GM10266 (cell line): ENCODE measurements at regions not wholly inside any gene's neighbourhood (a gene's known extent, or its start where the extent isn't known, plus 50 kb on each side); places are given as distances from the start of the nearest gene placed in this dataset.

Experiments used
- DNase-seq: peaks from one replicate; pipeline ENCODE4 v3.0.0; 2012; ENCODE audit errors: extremely low spot score
- TF ChIP-seq, protein P1 (sequence below): IDR thresholded peaks from 2 replicates; pipeline ENCODE4 v1.5.1; 2012; ENCODE audit warnings: mild to moderate bottlenecking, low read depth; ENCODE audit not compliant: control insufficient read depth, insufficient read depth; ENCODE audit errors: missing control alignments

DNA sequence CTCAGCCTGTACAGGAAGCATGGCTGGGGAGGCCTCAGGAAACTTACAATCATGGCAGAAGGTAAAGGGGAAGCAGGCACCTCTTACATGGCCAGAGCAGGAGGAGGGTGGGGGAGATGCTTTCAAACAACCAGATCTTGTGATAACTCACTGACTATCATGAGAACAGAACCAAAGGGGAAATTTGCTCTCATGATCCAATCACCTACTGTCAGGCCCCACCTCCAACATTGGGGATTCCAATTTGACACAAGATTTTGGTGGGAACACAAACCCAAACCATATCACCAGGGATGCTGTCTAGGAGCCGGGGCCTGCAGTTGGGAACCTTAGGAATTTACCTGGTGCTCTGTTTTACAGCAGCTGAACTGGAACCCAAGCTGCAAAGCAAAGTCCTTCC is 191.1 kb upstream of the CITED2 start:
- DNase-seq, result no peak
- TF ChIP-seq, protein P1, sequence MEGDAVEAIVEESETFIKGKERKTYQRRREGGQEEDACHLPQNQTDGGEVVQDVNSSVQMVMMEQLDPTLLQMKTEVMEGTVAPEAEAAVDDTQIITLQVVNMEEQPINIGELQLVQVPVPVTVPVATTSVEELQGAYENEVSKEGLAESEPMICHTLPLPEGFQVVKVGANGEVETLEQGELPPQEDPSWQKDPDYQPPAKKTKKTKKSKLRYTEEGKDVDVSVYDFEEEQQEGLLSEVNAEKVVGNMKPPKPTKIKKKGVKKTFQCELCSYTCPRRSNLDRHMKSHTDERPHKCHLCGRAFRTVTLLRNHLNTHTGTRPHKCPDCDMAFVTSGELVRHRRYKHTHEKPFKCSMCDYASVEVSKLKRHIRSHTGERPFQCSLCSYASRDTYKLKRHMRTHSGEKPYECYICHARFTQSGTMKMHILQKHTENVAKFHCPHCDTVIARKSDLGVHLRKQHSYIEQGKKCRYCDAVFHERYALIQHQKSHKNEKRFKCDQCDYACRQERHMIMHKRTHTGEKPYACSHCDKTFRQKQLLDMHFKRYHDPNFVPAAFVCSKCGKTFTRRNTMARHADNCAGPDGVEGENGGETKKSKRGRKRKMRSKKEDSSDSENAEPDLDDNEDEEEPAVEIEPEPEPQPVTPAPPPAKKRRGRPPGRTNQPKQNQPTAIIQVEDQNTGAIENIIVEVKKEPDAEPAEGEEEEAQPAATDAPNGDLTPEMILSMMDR, result no peak

DNA sequence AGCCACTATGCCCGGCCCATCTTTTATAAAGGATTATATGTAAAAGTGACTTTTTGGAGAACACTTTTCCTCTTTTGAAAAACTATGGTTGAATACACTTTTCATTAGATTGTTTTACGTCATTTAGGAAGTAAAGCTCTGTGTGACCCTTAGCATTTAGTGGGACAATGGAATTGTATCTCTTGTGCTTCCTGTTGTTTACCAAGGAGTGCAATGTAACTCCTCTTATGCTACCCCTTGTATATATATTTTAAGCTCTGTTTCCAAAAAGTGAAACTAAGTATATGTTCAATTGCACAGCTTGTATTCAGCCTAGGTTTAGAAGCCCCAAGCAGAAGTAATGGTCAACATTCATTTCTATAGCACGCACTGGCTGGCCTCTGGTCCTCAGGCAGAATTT is 183.1 kb upstream of the CITED2 start:
- no peak for DNase-seq
- TF ChIP-seq, protein P1, result no peak

DNA sequence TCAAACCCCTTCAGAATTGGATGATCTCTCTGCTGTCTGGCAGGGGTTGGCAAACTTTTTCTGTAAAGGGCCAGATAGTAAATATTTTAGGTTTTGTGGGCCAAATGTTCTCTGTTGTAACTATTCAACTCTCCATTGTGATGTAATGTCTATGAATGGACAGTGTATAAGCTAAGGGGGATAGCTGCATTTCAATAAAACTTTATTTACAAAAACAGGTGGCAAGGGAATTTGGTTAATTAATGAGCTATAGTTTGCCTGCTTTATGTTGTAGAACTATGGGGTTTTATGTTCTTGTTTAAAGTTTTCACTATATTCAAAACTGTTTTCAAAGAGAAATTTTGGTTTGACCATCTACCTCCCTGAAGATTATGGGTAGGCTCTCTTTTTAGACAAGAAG is 182.1 kb upstream of the CITED2 start:
- DNase-seq, result no peak
- TF ChIP-seq, protein P1, result no peak

DNA sequence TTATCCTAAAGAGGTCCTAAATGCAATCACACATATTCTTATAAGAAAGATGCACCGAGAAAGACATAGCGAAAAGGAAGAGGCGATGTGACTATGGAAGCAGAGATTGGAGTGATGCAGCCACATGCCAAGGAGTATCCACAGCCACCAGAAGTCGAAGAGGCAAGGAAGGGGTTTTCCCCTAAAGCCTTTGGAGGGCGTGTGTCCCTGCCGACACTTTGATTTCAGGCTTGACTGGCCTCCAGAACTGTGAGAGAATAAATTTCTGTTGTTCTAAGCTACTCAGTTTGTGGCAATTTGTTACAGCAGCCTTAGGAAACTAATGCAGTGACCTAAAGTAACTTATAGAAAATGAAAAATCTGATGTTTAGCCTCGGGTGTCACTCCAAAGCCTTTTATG is 179.5 kb upstream of the CITED2 start:
- TF ChIP-seq, protein P1, result no peak
- no peak for DNase-seq

DNA sequence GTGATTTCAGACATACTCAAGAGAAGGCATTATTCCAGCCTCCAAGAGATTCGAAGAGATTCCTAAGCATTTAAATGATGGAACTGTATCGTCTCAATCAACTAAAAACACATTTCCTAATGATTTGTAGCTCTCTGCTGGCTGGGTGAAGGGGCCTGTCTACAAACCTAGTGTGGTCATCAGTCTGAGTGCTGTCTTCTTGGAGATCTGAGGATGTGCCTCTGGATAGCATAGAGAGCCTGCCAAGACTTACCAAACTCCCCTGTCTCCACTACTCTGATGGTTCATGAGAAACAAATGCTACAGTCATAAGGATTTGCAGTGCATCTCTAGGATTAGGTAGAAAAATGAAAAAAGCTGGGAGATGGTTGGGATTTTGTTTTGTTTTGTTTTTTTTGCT is 176.9 kb upstream of the CITED2 start:
- TF ChIP-seq, protein P1, result no peak
- DNase-seq, result no peak

DNA sequence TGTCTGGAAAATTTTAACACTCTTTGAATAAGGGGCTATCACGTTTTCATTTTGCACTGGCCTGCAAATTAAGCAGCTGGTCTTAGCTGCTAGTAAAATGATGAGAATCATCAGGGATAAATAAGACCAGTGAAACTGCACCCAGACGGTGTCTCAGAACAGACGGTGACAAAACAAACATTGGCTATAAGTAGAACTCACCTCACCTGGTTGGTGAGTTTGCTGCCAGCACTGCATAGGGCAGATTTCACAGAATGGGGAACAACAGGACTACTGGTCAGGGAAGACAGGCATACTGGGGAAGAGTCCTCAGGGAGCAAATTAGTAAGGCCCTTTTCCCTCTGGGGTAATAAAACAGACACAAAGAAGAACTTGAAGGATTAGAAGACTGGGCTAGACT is 175.9 kb upstream of the CITED2 start:
- no peak for DNase-seq

DNA sequence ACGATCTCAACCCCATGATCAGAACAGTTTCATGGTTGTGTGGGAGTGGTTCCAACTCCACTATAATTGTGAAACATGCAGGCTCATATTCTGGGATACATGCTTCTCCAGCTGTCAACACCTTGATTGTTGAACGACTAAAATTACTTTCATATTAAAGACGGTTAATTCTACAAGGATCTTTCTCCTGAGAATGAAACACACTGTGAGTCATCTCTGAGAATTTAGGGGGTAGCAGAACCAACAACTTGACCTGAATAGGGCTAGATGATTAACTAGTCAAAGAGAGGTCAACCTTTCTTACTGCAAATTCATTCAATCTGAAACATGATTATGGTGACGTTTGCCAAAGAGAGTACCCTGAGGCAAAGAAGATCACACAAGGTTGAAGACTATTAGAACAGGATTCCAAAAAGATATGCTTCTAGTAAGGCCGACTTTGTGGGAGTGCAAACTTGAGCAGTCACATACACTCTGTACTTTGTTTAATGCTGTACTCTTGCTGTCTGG is 175.2 kb upstream of the CITED2 start:
- TF ChIP-seq, protein P1, result no peak
- no peak for DNase-seq

More for the DNA sequence above, 175.9 kb upstream of the CITED2 start:
- TF ChIP-seq, protein P1, result no peak
